Esophagus squamous epithelium (tissue), 4 donors: ENCODE measurements at regions not wholly inside any gene's neighbourhood (a gene's known extent, or its start where the extent isn't known, plus 50 kb on each side); places are given as distances from the start of the nearest gene placed in this dataset.

Experiments used
- POLR2A ChIP-seq, 4 donors: fragments of 450-650 bp; IDR thresholded peaks; one replicate each; pipeline ENCODE4 v1.6.1; 2017; ENCODE audit warnings: antibody characterized with exemption in 4 of 4, mild to moderate bottlenecking in 4 of 4, moderate library complexity in 3 of 4
- TF ChIP-seq, protein P1 (sequence below), 6 experiments: fragments of 450-650 bp in 4 of 6; fragments of 200-600 bp in 2 of 6; sonication (generic) in 2 of 6; IDR thresholded peaks; one replicate each; pipeline ENCODE4 v1.5.1; 2016 to 2019; ENCODE audit warnings: antibody characterized with exemption in 6 of 6, mild to moderate bottlenecking in 4 of 6, moderate library complexity in 4 of 6

DNA sequence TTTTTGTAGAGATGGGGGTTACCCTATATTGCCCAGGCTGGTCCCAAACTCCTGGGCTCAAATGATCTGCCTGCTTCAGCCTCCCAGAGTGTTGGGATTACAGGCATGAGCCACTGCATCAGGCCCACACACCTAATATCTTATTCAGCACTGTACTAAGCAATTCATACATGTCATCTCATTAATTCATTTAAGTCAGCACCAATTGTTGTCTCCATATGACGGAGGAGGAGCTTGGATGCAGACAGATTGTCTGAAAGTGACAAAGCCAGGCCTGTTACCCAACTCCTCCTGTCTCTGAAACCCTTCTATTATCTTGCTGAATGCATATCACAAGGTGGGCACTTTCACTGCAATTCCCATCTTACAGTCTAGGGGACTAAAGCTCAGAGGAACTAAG is 57.5 kb upstream of the ALX4 start:
- TF ChIP-seq, protein P1, sequence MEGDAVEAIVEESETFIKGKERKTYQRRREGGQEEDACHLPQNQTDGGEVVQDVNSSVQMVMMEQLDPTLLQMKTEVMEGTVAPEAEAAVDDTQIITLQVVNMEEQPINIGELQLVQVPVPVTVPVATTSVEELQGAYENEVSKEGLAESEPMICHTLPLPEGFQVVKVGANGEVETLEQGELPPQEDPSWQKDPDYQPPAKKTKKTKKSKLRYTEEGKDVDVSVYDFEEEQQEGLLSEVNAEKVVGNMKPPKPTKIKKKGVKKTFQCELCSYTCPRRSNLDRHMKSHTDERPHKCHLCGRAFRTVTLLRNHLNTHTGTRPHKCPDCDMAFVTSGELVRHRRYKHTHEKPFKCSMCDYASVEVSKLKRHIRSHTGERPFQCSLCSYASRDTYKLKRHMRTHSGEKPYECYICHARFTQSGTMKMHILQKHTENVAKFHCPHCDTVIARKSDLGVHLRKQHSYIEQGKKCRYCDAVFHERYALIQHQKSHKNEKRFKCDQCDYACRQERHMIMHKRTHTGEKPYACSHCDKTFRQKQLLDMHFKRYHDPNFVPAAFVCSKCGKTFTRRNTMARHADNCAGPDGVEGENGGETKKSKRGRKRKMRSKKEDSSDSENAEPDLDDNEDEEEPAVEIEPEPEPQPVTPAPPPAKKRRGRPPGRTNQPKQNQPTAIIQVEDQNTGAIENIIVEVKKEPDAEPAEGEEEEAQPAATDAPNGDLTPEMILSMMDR (IDR thresholded peaks at IDR 0.05) = no peak
- TF ChIP-seq POLR2A (IDR thresholded peaks at IDR 0.05) = no peak
